D721Med (cell line): ENCODE measurements at regions not wholly inside any gene's neighbourhood (a gene's known extent, or its start where the extent isn't known, plus 50 kb on each side); places are given as distances from the start of the nearest gene placed in this dataset.
"Not testable (repeated sequence)": the region's sequence is repeated elsewhere in the genome, so short reads cannot be mapped to it uniquely, and the experiment has no call there.

Experiments
- DNase-seq: peaks from one replicate; pipeline ENCODE4 v3.0.0; 2011; ENCODE audit warnings: low spot score; ENCODE audit not compliant: insufficient read length
- FAIRE-seq: peaks from 2 replicates; lab custom pipeline; 2011; peaks lifted over from hg19 to GRCh38; lab: Jason Lieb, UNC
- TF ChIP-seq, protein P1 (sequence below): IDR thresholded peaks from 2 replicates; pipeline ENCODE4 v1.5.1; 2012; ENCODE audit warnings: mild to moderate bottlenecking, control low read depth; ENCODE audit not compliant: insufficient read depth; ENCODE audit errors: missing control alignments

DNA sequence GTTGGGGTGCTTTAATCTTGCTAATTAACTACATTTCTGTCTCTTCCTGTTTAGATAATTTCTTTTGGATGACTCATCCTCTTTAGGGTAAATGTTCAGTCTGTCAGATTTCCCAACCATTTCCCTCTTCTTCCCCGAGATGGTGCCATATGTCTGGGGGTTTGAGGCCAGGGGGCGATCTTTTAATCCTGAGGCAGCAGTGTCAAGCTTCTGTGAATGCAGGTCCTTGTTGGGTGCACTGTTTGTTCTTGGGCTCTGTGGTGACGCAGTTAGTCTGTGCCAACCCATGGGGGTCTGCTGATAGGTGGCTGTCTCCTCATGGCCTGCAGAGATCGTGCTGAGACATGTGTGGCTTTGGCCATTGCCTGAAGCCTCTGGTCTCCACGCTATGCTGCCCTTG is 420.4 kb downstream of the NDFIP2 start:
- TF ChIP-seq, protein P1, sequence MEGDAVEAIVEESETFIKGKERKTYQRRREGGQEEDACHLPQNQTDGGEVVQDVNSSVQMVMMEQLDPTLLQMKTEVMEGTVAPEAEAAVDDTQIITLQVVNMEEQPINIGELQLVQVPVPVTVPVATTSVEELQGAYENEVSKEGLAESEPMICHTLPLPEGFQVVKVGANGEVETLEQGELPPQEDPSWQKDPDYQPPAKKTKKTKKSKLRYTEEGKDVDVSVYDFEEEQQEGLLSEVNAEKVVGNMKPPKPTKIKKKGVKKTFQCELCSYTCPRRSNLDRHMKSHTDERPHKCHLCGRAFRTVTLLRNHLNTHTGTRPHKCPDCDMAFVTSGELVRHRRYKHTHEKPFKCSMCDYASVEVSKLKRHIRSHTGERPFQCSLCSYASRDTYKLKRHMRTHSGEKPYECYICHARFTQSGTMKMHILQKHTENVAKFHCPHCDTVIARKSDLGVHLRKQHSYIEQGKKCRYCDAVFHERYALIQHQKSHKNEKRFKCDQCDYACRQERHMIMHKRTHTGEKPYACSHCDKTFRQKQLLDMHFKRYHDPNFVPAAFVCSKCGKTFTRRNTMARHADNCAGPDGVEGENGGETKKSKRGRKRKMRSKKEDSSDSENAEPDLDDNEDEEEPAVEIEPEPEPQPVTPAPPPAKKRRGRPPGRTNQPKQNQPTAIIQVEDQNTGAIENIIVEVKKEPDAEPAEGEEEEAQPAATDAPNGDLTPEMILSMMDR = peak; percentile 58
- no peak for FAIRE-seq
- DNase-seq = no peak

DNA sequence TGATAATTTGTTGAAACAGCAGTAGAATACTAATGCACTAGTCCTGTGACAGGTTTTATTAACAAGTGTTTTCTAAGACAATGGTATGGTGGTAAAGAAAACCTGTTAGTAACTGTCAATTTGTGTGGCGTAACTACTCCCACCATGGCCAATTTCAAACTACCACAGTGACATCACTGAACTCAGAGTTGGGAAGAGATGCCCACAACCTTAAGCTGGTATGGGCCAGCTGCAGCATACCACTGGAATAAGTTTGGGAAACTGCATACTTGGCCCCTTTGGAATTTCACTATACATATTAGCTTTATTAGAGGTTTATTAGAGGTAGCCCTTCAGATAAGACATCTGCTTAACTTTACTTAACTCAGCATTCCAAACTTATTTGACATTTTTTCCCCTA is 419.4 kb downstream of the NDFIP2 start:
- TF ChIP-seq, protein P1 = no peak
- DNase-seq (no peak), FAIRE-seq (no peak)

DNA sequence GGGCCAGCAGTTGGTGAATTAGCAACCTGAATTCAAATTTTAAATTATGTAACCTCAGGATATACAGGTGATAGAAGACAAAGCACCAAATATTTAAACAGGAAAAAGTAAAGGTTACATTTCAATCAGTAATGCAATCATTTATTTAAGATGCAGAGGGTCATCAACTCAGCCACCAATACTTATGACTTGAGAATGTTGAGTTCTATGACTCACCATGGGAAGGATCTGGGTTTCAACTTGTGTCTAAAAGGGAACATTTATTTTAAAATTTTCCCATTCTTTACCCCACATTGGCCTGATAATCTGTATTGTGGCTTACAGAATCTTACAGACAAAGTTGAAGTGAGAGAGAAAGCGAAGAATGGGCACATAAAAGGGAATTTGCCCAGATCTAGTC is 418.0 kb downstream of the NDFIP2 start:
- FAIRE-seq (no peak), DNase-seq (no peak)
- TF ChIP-seq, protein P1 = no peak

DNA sequence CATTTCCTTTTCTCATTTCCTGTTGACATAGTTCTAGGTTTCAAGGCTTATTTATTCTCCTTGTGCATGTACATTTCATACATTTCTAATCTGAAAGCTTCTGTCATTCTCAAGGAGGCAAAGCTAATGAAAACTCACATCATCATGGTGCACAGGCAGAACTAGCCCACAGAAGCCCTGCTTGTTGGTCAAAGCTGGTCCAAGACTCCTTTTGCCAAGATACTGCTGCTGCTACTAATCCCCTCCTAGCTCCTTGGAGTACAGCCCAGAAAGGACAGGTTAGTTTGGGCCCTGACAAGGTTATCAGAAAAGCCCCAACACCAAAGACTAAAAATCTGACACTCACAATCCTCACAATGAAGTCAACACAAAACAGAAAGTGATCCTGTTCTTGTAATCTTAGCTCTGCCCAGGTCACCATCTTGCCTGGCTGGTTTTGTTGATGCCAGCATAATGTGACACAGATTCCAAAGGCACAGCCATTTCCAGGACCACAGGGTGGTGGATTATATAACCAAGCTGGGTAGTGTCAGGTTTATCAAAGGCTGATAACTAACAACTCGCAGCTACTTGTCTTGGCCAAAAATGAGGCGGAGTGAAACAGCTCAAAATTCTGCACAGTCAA is 417.4 kb downstream of the NDFIP2 start:
- no peak for DNase-seq
- TF ChIP-seq, protein P1 = no peak
- no peak for FAIRE-seq

DNA sequence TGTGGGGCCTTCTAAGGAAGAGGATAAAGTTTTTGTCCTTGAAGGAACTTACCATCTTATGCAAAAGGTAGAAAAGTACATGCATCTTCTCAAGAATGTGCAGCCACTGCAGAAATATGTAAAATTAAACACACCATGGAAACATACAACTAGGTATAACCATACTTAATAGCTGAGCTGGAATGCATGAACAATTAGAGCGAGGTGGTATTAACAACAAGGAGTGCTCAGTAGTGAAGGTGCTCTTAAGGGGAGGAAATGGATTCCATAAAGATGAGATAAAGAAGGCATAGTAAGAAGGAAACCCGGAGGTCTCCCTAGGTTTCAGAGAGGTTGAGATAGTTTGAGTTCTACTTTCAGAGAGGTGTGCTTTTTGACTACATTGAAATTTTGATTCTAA is 415.9 kb downstream of the NDFIP2 start:
- TF ChIP-seq, protein P1 = no peak
- DNase-seq (no peak), FAIRE-seq (no peak)

DNA sequence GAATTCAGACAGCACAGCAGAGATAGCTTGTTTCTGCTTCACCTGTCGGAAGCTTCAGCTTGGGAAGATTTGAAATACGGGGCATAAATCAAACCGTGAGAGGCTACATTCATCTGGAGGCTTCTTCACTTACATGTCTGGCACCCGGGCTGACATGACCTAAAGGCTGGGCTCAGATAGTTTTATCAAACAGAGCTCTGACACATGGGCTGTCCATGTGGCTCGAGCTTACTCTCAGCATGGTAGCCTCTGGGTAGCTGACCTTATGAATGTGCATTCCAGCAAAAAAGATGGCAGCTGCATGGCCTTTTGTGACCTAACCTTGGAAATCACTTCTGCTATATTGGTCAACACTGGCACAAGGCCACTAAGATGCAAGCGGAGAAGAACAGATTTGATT is 414.5 kb downstream of the NDFIP2 start:
- TF ChIP-seq, protein P1 = no peak
- no peak for DNase-seq
- no peak for FAIRE-seq

DNA sequence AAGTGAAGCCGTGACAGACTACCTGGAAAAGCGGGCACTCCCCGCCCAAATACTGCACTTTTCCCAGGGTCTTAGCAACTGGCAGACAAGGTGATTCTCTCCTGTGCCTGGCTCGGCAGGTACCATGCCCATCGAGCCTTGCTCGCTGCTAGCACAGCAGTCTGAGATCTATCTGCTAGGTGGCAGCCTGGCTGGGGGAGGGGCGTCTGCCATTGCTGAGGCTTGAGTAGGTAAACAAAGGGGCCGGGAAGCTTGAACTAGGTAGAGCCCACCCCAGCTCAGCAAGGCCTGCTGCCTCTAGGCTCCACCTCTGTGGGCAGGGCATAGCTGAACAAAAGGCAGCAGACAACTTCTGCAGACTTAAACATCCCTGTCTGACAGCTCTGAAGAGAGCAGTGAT is 406.3 kb downstream of the NDFIP2 start:
- DNase-seq, FAIRE-seq: not testable (repeated sequence)

DNA sequence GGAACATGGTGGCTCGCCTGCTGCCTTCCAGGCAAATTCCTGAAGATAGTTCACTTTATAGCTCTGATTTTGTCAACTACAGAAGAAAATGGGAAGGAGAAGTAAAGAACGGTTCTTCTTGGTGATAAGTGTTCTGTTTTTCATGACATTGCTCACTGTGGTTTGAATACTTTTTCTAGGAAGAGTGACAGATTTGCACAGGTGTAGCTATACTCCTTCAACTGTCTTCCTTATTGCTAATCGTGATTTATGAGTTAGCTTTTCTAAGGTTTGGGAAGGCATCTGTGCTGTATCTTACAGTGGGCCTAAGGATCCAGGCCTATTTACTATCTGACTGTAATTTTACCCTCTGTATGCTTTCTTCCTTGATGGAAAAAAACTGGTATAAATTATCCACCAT is 405.6 kb downstream of the NDFIP2 start:
- DNase-seq (no peak), FAIRE-seq (no peak)
- TF ChIP-seq, protein P1 = no peak
